ENCODE measurements at regions not wholly inside any gene's neighbourhood (a gene's known extent, or its start where the extent isn't known, plus 50 kb on each side); places are given as distances from the start of the nearest gene placed in this dataset.

GRCh38 chr18:2451556-2451955 is 119.7 kb downstream of the METTL4 start:
- no peak for TF ChIP-seq GATA2 (IDR thresholded peaks at IDR 0.05; ENCODE audit: low read depth, low read length)
- TF ChIP-seq GATA3 (IDR thresholded peaks at IDR 0.05; ENCODE audit: low read depth, low read length): no peak
